Thyroid gland (tissue), 4 donors: ENCODE measurements at regions not wholly inside any gene's neighbourhood (a gene's known extent, or its start where the extent isn't known, plus 50 kb on each side); places are given as distances from the start of the nearest gene placed in this dataset.

Experiments
- DNase-seq, 2 donors: peaks; one replicate each; pipeline ENCODE4 v3.0.0-alpha.2; 2019
- H3K27ac ChIP-seq, 3 donors: fragments of 200-600 bp; sonication (generic); 1 replicate in 2 of 3; 2 replicates in 1 of 3; pipeline ENCODE4 v1.5.1; 2016 to 2019; ENCODE audit warnings: mild to moderate bottlenecking in 1 of 3, moderate library complexity in 1 of 3
- H3K27me3 ChIP-seq: fragments of 200-600 bp; sonication (generic); one replicate; pipeline ENCODE4 v1.5.1; 2019
- H3K36me3 ChIP-seq, 2 donors: fragments of 200-600 bp; sonication (generic); one replicate each; pipeline ENCODE4 v1.5.1; 2016 to 2019
- H3K4me1 ChIP-seq, 2 donors: fragments of 200-600 bp; sonication (generic); one replicate each; pipeline ENCODE4 v1.5.1; 2017 to 2019
- H3K4me3 ChIP-seq, 3 donors: fragments of 200-600 bp; sonication (generic); replicated peaks in 1 of 3; 1 replicate in 2 of 3; 2 replicates in 1 of 3; pipeline ENCODE4 v1.5.1; 2016; ENCODE audit warnings: mild to moderate bottlenecking in 1 of 3
- H3K9me3 ChIP-seq: fragments of 200-600 bp; sonication (generic); one replicate; pipeline ENCODE4 v1.5.1; 2017
- CTCF ChIP-seq, 6 experiments: fragments of 200-600 bp in 3 of 6; fragments of 450-650 bp in 3 of 6; sonication (generic) in 3 of 6; IDR thresholded peaks; one replicate each; pipeline ENCODE4 v1.5.1; 2016 to 2019; ENCODE audit warnings: antibody characterized with exemption in 6 of 6, mild to moderate bottlenecking in 2 of 6, inconsistent platforms in 1 of 6, moderate library complexity in 1 of 6
- POLR2A ChIP-seq, 2 donors: fragments of 450-650 bp; IDR thresholded peaks; one replicate each; pipeline ENCODE4 v1.6.1; 2017; ENCODE audit warnings: antibody characterized with exemption in 2 of 2, mild to moderate bottlenecking in 2 of 2, moderate library complexity in 1 of 2
- WGBS, 2 donors: methylation state at CpG; one replicate each; pipeline ENCODE4 v1.1.5; 2017; 5-methylcytosine and 5-hydroxymethylcytosine counted together
- intact Hi-C: fragments of 100-400 bp; cut with DNase I; formaldehyde crosslinking; loops from one replicate; pipeline ENCODE4 v1.15.1; 2023

- DNase-seq: no peak
- Histone ChIP-seq H3K36me3 (no peaks in the 10 kb centered on the region), H3K27me3 (no peaks in the 10 kb centered on the region), H3K4me1 (no peaks in the 10 kb centered on the region), H3K27ac (no peak overlapping the region), H3K4me3 (no peak overlapping the region), H3K9me3 (no peaks in the 10 kb centered on the region)
- TF ChIP-seq CTCF (IDR thresholded peaks at IDR 0.05): no peak
- TF ChIP-seq POLR2A (IDR thresholded peaks at IDR 0.05): no peak
- intact Hi-C loops: no loop called here
- 91 to 93% methylated on average over 6 of the region's 6 CpGs for WGBS, 2 donors
Observed at GRCh38 chr1:83631851-83632250, 367.1 kb downstream of the TTLL7 start.

GRCh38 chr1:83627045-83627444, 371.9 kb downstream of the TTLL7 start:
- no peaks in the 10 kb centered on the region for H3K36me3 ChIP-seq
- no peaks in the 10 kb centered on the region for H3K9me3 ChIP-seq
- no peaks in the 10 kb centered on the region for H3K27me3 ChIP-seq
- TF ChIP-seq CTCF (IDR thresholded peaks at IDR 0.05) (no peak), POLR2A (IDR thresholded peaks at IDR 0.05) (no peak)
- intact Hi-C loops: no loop called here
- no peaks in the 10 kb centered on the region for H3K4me1 ChIP-seq
- DNase-seq: no peak
- 94 to 96% methylated on average over 1 of the region's 1 CpG for WGBS, 2 donors
- H3K4me3 ChIP-seq: no peak overlapping the region
- H3K27ac ChIP-seq: no peak overlapping the region

GRCh38 chr1:83626603-83627002, 372.3 kb downstream of the TTLL7 start:
- Histone ChIP-seq H3K4me1 (no peaks in the 10 kb centered on the region), H3K36me3 (no peaks in the 10 kb centered on the region), H3K4me3 (no peak overlapping the region), H3K27ac (no peak overlapping the region), H3K27me3 (no peaks in the 10 kb centered on the region), H3K9me3 (no peaks in the 10 kb centered on the region)
- 17 to 31% methylated on average over 1 of the region's 1 CpG for WGBS, 2 donors
- DNase-seq: peak; percentile 20 to 40
- TF ChIP-seq POLR2A (IDR thresholded peaks at IDR 0.05) (no peak), CTCF (IDR thresholded peaks at IDR 0.05) (no peak)
- intact Hi-C loops: no loop called here

GRCh38 chr1:83625646-83626045, 373.3 kb downstream of the TTLL7 start:
- WGBS, 2 donors: 95 to 97% methylated on average over 3 of the region's 3 CpGs
- no peak for TF ChIP-seq POLR2A (IDR thresholded peaks at IDR 0.05)
- no peak for TF ChIP-seq CTCF (IDR thresholded peaks at IDR 0.05)
- Histone ChIP-seq H3K4me3 (no peak overlapping the region), H3K9me3 (no peaks in the 10 kb centered on the region), H3K4me1 (no peaks in the 10 kb centered on the region), H3K27ac (no peak overlapping the region), H3K27me3 (no peaks in the 10 kb centered on the region), H3K36me3 (no peaks in the 10 kb centered on the region)
- intact Hi-C loops: no loop called here
- DNase-seq: no peak

GRCh38 chr1:83620016-83620415, 378.9 kb downstream of the TTLL7 start:
- Histone ChIP-seq H3K27ac (no peak overlapping the region), H3K4me3 (no peak overlapping the region), H3K9me3 (no peaks in the 10 kb centered on the region), H3K36me3 (no peaks in the 10 kb centered on the region), H3K4me1 (no peaks in the 10 kb centered on the region), H3K27me3 (no peaks in the 10 kb centered on the region)
- 86 to 94% methylated on average over 4 of the region's 4 CpGs for WGBS, 2 donors
- no peak for TF ChIP-seq POLR2A (IDR thresholded peaks at IDR 0.05)
- TF ChIP-seq CTCF (IDR thresholded peaks at IDR 0.05): no peak
- no peak for DNase-seq
- intact Hi-C loops: no loop called here
